Naive thymus-derived CD8-positive, alpha-beta T cell (primary cell): ENCODE measurements at regions not wholly inside any gene's neighbourhood (a gene's known extent, or its start where the extent isn't known, plus 50 kb on each side); places are given as distances from the start of the nearest gene placed in this dataset.

ENCODE experiments used
- ATAC-seq, 2 donors: fragments of 150-1000 bp; cut with Tn5 transposase in 1 of 2; sonication (Bioruptor Pico), chemical (Tn5 transposase) in 1 of 2; 1 replicate in 1 of 2; 2 replicates in 1 of 2; pipeline ENCODE4 v1.10.0; 2021; ENCODE audit warnings: mild to moderate bottlenecking in 2 of 2, moderate library complexity in 2 of 2
- POLR2A ChIA-PET: fragments of 350-600 bp; sonication (Branson Sonifier 250); formaldehyde crosslinking; loops from one replicate; lab custom pipeline; 2021; ENCODE audit warnings: antibody characterized with exemption; lab: Charles Lee
- DNase-seq, 10 donors: peaks; one replicate each; pipeline versions ENCODE4 v3.0.0 to v3.0.0-alpha.2; 2020 to 2022
- H3K27ac Mint-ChIP-seq, 10 donors: one replicate each; pipeline ENCODE4 v1.8.0; 2020 to 2022; ENCODE audit warnings: mild to moderate bottlenecking in 10 of 10, mixed read lengths in 10 of 10, moderate library complexity in 4 of 10, inconsistent platforms in 1 of 10
- H3K27me3 Mint-ChIP-seq, 5 donors: one replicate each; pipeline ENCODE4 v1.8.0; 2021 to 2022; ENCODE audit warnings: mixed read lengths in 5 of 5
- H3K36me3 Mint-ChIP-seq, 3 donors: one replicate each; pipeline ENCODE4 v1.8.0; 2020 to 2022; ENCODE audit warnings: mixed read lengths in 3 of 3, mild to moderate bottlenecking in 2 of 3, inconsistent platforms in 1 of 3
- H3K4me1 Mint-ChIP-seq, 4 donors: one replicate each; pipeline ENCODE4 v1.8.0; 2021 to 2022; ENCODE audit warnings: mixed read lengths in 4 of 4
- H3K4me3 Mint-ChIP-seq, 10 donors: one replicate each; pipeline ENCODE4 v1.8.0; 2020 to 2022; ENCODE audit warnings: mild to moderate bottlenecking in 10 of 10, mixed read lengths in 10 of 10, moderate library complexity in 6 of 10, inconsistent platforms in 1 of 10
- H3K9me3 Mint-ChIP-seq, 9 donors: one replicate each; pipeline ENCODE4 v1.8.0; 2020 to 2022; ENCODE audit warnings: mixed read lengths in 9 of 9, mild to moderate bottlenecking in 3 of 9, inconsistent platforms in 1 of 9, moderate library complexity in 1 of 9

DNA sequence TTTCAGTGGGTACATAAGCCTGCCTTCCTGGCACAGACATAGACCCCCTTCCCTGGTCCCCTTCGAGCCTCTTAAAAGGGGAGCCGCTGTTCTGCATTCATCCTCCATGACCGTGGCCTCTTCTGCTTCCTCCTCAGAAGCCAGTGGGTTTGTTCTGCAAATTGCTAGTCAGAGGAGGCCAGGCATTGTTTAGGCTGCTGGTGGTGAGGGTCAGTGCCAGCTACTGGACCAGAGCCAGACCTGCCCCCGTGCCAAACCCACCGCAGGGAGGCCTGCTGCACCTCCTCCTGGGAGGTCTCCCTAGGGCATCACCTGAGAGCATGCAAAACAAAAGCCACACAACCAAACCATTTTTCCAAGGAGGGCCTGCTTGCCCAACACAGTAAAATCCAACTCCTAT, 178.4 kb downstream of the MIS18A start:
- H3K9me3 Mint-ChIP-seq: no peaks in the 10 kb centered on the region
- POLR2A ChIA-PET: no interaction called here
- no peak for ATAC-seq
- no peak for DNase-seq
- no peaks in the 10 kb centered on the region for H3K36me3 Mint-ChIP-seq
- peaks cover 0 to 42% (median 3%) of the 10 kb centered on the region in 5 donors for H3K27me3 Mint-ChIP-seq
- no peak overlapping the region for H3K4me3 Mint-ChIP-seq
- peaks cover 0 to 2% (median 0%) of the 10 kb centered on the region in 4 donors for H3K4me1 Mint-ChIP-seq
- H3K27ac Mint-ChIP-seq: no peak overlapping the region

DNA sequence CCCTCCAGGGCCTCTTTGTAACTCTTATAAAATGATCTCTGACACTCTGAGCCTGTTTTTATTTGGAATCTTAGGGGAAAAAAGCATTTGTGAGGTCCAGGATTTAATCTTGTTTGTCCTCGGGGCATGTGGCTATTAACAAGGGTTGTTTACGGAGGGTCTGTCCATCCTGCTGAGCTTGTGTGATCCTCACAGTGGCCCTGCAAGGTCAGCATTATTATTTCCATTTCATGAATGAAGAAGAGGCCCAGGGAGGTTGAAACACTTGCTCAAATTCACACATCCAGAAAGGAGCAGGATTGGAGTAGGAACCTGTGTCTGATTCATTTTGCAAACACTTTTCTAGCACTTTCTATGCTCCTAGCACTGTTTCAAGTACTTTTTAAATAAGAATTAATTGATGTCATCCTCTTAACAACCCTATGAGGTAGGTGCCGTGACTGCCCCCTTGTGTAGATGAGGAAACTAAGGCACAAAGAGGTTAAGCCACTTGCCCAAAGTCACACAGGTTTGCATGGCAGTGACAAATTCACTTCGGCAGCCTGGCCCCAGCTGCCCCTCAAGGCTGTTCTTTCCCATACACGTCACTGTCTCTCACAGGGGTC, 178.9 kb downstream of the MIS18A start:
- Mint-ChIP-seq H3K27me3 (peaks cover 2 to 41% (median 6%) of the 10 kb centered on the region in 5 donors), H3K4me3 (no peak overlapping the region), H3K27ac (peak overlapping the region in 1 of 10 donors; percentile 46), H3K4me1 (peaks cover 0 to 2% (median 0%) of the 10 kb centered on the region in 4 donors), H3K9me3 (no peaks in the 10 kb centered on the region), H3K36me3 (no peaks in the 10 kb centered on the region)
- DNase-seq (peak in 2 of 10 donors; percentile 2 to 10), ATAC-seq (no peak)
- POLR2A ChIA-PET: no interaction called here

DNA sequence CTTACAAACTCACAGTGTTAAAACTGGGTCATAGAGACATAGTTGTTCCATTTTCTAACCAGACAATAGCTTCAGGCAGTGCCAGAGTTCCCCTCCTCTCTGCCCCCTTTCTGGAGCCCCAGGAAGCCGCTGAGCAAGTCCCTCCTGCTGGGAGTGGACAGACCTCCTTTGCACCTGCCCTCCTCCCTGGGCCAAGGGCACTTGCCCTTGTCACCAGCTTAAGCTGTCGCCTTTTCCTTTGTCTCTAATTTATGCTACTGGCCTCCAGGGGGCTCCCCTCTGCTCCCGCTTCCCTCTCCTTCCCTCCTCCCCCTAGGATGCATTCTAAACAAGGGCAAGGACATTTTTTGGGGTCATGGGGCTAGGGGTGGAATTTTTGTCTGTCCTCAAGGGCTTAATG, 182.4 kb downstream of the MIS18A start:
- ATAC-seq (no peak), DNase-seq (no peak)
- H3K4me1 Mint-ChIP-seq: peaks cover 0 to 2% (median 0%) of the 10 kb centered on the region in 4 donors
- peaks cover 0 to 5% (median 0%) of the 10 kb centered on the region in 3 donors for H3K36me3 Mint-ChIP-seq
- no peak overlapping the region for H3K27ac Mint-ChIP-seq
- POLR2A ChIA-PET: no interaction called here
- peaks cover 0 to 16% (median 5%) of the 10 kb centered on the region in 9 donors for H3K9me3 Mint-ChIP-seq
- no peak overlapping the region for H3K4me3 Mint-ChIP-seq
- peaks cover 10 to 52% (median 17%) of the 10 kb centered on the region in 5 donors for H3K27me3 Mint-ChIP-seq

DNA sequence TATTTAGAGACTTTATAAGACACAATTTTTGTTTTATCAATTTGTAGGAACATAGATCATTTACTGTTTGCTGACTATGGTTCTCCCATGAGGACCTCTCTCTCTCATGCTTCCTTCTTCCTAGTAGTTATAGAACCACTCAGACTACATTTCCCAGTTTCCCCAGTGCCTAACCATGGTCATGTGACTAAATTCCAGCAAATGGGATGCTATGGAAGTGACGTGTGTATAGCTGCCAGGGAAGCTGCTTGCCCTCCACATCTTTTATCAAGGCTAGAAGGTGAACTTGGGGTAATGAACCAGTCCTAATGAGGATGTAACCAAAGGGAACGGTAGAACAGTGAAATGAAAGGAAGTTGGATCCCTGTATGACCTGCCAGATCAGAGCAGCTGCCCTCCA, 184.0 kb downstream of the MIS18A start:
- POLR2A ChIA-PET: no interaction called here
- Mint-ChIP-seq H3K4me3 (no peak overlapping the region), H3K27ac (no peak overlapping the region), H3K36me3 (peaks cover 0 to 5% (median 0%) of the 10 kb centered on the region in 3 donors), H3K9me3 (peaks cover 0 to 16% (median 5%) of the 10 kb centered on the region in 9 donors), H3K27me3 (peaks cover 10 to 40% (median 17%) of the 10 kb centered on the region in 5 donors), H3K4me1 (peaks cover 0 to 2% (median 0%) of the 10 kb centered on the region in 4 donors)
- ATAC-seq (no peak), DNase-seq (no peak)

DNA sequence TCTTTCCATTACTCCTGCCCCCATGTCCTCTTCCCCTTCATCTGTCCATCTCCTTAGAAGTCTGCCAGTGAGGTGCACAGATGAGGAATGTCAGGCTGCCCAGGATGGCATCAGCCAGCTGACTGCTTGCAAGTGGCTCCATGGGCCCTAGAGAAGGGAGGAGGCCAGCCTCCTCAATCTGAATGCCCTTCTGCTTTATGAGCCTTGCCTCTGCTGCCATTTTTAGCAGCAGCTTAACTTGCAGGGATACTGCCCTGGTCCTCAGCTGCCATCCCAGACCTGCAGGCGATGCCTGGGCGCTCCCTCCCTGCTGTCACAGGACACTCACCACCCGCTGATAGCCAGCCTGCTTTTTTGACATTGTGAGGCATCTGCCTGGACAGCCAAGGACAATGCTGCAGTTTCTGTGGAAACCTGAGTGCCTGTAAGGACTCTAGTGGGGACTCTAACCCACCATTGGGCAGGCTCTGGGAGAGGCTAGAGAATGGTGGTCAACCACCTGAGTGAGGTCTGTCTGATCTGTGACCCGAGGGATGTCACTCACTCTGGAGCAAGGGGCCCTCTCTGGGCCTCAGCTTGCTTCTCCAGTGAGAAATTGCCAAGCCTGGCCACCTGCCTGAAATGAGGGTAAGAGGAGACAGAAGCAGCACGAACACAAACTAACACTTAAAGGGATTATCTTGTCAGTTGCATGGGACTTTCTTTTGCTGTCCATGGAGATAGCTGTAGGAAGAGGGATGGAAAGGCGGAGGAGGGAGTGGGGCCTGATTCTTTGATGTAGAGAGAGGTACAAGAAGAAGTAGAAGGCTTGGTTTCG, 185.0 kb downstream of the MIS18A start:
- Mint-ChIP-seq H3K4me1 (peaks cover 0 to 2% (median 0%) of the 10 kb centered on the region in 4 donors), H3K9me3 (peaks cover 0 to 16% (median 5%) of the 10 kb centered on the region in 9 donors), H3K36me3 (peaks cover 0 to 5% (median 0%) of the 10 kb centered on the region in 3 donors), H3K27me3 (peaks cover 10 to 40% (median 17%) of the 10 kb centered on the region in 5 donors), H3K27ac (no peak overlapping the region), H3K4me3 (peak overlapping the region in 1 of 10 donors; percentile 34)
- DNase-seq (no peak), ATAC-seq (no peak)
- POLR2A ChIA-PET: no interaction called here

DNA sequence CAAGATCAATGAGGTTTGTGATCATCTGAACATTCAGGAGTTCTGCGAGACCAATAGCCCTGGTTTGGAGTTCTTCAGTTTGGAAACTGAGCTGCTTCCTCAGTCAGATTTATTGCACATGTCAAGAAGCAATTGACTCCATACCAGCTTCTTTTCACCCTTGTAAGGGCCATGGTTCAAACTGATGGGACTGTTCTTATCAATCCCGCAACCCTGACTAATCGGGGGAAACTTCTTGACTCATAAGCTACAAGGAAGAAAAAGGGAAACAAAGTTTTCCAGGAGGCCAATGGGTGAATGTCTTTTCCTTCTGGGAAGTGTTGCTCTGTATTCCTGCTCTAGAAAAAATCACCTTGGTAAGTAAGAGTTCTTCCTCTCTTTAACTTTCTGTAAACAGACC, 187.9 kb downstream of the MIS18A start:
- ATAC-seq (no peak), DNase-seq (no peak)
- Mint-ChIP-seq H3K4me1 (no peaks in the 10 kb centered on the region), H3K36me3 (peaks cover 0 to 5% (median 0%) of the 10 kb centered on the region in 3 donors), H3K27ac (no peak overlapping the region), H3K27me3 (peaks cover 11 to 40% (median 17%) of the 10 kb centered on the region in 5 donors), H3K9me3 (peaks cover 0 to 16% (median 5%) of the 10 kb centered on the region in 9 donors), H3K4me3 (no peak overlapping the region)
- POLR2A ChIA-PET: no interaction called here

DNA sequence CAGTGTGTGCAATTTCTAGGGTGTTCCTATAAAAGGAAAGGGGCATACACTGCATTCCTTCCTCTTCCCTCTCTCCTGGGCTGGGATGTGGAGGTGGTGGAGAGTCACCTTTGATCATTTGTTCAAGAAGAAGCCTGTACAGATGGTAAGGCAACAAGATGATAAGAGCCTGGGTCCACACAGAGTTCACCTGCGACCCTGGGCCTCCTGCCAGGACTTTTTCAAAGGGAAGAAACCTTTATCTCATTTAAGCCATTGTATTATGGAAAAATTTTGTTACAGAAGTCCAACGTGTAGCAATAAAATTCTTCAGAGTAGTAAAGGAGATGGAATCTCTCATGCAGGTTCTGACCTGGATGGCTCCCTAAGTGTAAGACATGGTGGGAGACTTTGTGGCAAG, 189.1 kb downstream of the MIS18A start:
- ATAC-seq (no peak), DNase-seq (no peak)
- Mint-ChIP-seq H3K36me3 (peaks cover 0 to 5% (median 0%) of the 10 kb centered on the region in 3 donors), H3K27ac (no peak overlapping the region), H3K9me3 (peaks cover 0 to 16% (median 5%) of the 10 kb centered on the region in 9 donors), H3K27me3 (peaks cover 7 to 34% (median 14%) of the 10 kb centered on the region in 5 donors), H3K4me3 (no peak overlapping the region), H3K4me1 (no peaks in the 10 kb centered on the region)
- POLR2A ChIA-PET: no interaction called here

DNA sequence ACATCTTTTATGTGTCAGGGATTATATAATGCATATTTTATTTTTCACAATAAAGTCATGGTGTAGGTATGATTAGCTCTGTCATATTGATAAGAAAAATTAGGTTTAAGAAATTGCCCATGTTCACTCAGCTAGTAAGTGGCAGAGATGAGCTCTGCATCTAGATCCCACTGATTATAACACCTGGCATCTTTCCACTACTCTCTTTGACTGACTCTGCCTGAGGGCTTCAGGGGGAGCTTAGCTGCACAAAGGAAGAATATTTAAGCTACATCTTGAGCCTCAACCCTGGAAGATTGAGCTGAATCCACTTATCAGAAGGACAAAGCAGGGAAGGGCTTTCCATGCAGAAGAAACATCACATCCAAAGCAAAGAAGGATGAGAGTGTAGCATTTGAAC, 190.4 kb downstream of the MIS18A start:
- no peaks in the 10 kb centered on the region for H3K4me1 Mint-ChIP-seq
- peaks cover 5 to 21% (median 8%) of the 10 kb centered on the region in 5 donors for H3K27me3 Mint-ChIP-seq
- no peak for ATAC-seq
- no peak overlapping the region for H3K27ac Mint-ChIP-seq
- H3K9me3 Mint-ChIP-seq: peaks cover 0 to 11% (median 5%) of the 10 kb centered on the region in 9 donors
- POLR2A ChIA-PET: no interaction called here
- no peak overlapping the region for H3K4me3 Mint-ChIP-seq
- peaks cover 0 to 5% (median 0%) of the 10 kb centered on the region in 3 donors for H3K36me3 Mint-ChIP-seq
- DNase-seq: no peak

DNA sequence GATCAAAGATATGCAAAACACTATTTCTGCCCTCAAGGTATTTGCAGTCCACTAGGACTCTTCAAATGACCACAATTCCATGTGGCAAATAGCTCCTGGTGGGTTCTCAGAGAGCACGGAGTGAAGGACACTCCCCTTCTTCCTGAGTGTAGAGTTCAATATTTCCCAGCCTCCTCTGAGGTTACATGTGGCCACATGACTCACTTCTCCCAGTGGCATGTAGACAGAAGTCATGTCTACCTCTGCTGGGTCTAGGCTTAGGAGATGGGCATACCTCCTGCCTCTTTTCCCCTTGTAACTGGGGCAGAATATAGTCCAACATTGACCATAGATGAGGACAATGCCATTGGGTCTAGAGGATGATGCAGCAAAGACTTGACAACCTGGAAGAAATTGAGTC, 191.4 kb downstream of the MIS18A start:
- DNase-seq: no peak
- ATAC-seq: no peak
- Mint-ChIP-seq H3K4me3 (no peak overlapping the region), H3K27ac (no peak overlapping the region), H3K36me3 (no peaks in the 10 kb centered on the region), H3K9me3 (peaks cover 0 to 1% (median 0%) of the 10 kb centered on the region in 9 donors), H3K4me1 (no peaks in the 10 kb centered on the region), H3K27me3 (peaks cover 0 to 11% (median 3%) of the 10 kb centered on the region in 5 donors)
- POLR2A ChIA-PET: no interaction called here

DNA sequence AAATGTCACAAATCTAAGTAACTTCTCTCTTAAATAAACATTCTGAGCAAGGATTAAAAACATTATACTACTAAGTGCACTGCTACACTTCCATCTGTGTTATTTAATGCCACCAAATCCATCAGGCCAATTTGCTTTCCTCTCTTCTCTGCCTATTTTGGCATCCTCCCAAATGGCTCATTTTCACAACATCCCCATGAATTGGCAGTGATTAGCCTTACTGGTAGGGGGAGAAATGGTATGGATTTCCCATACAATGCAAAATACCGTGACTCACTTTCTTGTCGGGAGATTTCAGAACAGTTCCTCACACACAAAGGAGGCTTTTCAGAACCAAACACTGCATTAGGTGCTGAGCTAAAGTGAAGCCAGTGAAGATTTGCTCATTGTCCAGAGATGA, 195.7 kb downstream of the MIS18A start:
- H3K9me3 Mint-ChIP-seq: no peaks in the 10 kb centered on the region
- POLR2A ChIA-PET: no interaction called here
- H3K4me3 Mint-ChIP-seq: no peak overlapping the region
- no peak overlapping the region for H3K27ac Mint-ChIP-seq
- H3K27me3 Mint-ChIP-seq: peaks cover 0 to 7% (median 3%) of the 10 kb centered on the region in 5 donors
- ATAC-seq (no peak), DNase-seq (no peak)
- H3K36me3 Mint-ChIP-seq: no peaks in the 10 kb centered on the region
- H3K4me1 Mint-ChIP-seq: no peaks in the 10 kb centered on the region

DNA sequence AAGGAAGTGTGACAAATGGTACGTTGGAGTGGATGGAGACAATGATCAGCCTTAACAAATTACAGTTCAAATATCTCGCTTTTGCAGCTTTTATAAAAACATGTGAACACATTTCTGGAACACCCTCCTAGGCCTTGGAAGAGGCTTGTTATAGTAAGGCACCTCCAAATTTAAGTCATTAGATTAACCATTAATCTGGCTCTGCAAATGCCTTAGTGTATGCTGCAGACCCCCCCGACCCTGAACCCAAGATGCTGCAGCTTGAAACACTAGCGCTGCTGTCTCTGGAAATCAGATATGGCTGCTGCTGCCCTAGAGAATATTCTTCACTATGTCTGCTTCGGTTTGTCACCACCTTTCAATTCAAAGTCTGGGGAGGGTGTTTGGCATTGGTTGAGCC, 196.4 kb downstream of the MIS18A start:
- Mint-ChIP-seq H3K27me3 (peaks cover 0 to 7% (median 3%) of the 10 kb centered on the region in 5 donors), H3K9me3 (no peaks in the 10 kb centered on the region)
- no peak for ATAC-seq

DNA sequence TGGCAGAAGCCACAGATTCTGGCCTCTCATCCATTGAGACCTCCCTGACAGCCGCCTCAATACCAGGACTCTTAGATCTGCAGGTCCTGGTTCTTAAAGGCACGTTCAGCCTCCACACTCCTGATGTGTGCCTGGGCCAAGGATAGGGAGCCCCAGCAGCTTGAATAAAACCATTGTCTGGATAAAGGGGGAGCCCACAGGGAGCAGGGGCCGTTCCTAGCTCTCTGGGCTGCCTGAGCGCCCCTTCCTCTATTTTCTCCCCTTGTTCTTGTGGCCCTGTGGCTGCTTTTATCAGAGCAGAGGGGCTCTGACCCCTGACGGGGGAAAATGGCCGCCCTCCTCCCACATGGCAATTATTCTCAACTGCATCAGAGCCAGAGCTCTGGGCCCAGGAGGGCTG, 200.8 kb downstream of the HUNK start:
- Mint-ChIP-seq H3K36me3 (peaks cover 0 to 5% (median 2%) of the 10 kb centered on the region in 3 donors), H3K4me1 (no peaks in the 10 kb centered on the region), H3K27ac (no peak overlapping the region), H3K27me3 (peaks cover 0 to 1% (median 0%) of the 10 kb centered on the region in 5 donors), H3K4me3 (no peak overlapping the region), H3K9me3 (peaks cover 0 to 15% (median 2%) of the 10 kb centered on the region in 9 donors)
- no peak for DNase-seq
- POLR2A ChIA-PET: no interaction called here
- ATAC-seq: no peak

More for the DNA sequence above, 196.4 kb downstream of the MIS18A start:
- Mint-ChIP-seq H3K36me3 (no peaks in the 10 kb centered on the region), H3K27ac (no peak overlapping the region), H3K4me1 (no peaks in the 10 kb centered on the region), H3K4me3 (no peak overlapping the region)
- DNase-seq: no peak
- POLR2A ChIA-PET: no interaction called here

DNA sequence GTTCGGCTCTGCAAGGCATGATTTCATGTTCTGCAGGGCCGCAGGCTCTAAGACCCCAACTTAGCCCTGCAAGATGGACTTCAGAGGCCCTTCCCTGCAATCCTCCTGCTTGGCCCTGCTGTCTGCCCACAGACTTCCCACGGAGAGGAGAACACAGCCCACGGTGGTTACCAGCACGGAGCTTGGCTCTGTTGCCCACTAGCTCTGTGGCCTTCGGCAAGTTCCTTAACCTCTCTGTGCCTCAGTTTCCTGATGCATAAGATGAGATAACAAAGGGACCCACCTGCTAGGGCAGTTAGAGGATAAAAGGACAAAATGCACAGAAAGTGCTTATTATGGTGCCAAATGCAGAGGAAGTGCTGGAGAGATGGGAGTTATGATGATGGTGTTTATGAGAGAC, 200.4 kb downstream of the HUNK start:
- H3K27ac Mint-ChIP-seq: peak overlapping the region in 1 of 10 donors; percentile 44
- no peak overlapping the region for H3K4me3 Mint-ChIP-seq
- H3K36me3 Mint-ChIP-seq: peaks cover 0 to 5% (median 2%) of the 10 kb centered on the region in 3 donors

More for the DNA sequence above, 200.4 kb downstream of the HUNK start:
- DNase-seq (no peak), ATAC-seq (no peak)
- POLR2A ChIA-PET: no interaction called here
- peaks cover 0 to 1% (median 0%) of the 10 kb centered on the region in 5 donors for H3K27me3 Mint-ChIP-seq
- H3K4me1 Mint-ChIP-seq: no peaks in the 10 kb centered on the region
- peaks cover 0 to 15% (median 2%) of the 10 kb centered on the region in 9 donors for H3K9me3 Mint-ChIP-seq
